HL-60 (cell line): ENCODE measurements at regions not wholly inside any gene's neighbourhood (a gene's known extent, or its start where the extent isn't known, plus 50 kb on each side); places are given as distances from the start of the nearest gene placed in this dataset.

ENCODE experiments used
- DNase-seq, 2 experiments: peaks; one replicate each; pipeline ENCODE4 v3.0.0-alpha.2; 2010 to 2020; ENCODE audit warnings: low read depth in 1 of 2, low spot score in 1 of 2
- H3K27ac ChIP-seq: fragments of 250-450 bp; sonication (Bioruptor Pico); replicated peaks from 2 replicates; pipeline ENCODE4 v1.5.1; 2020; ENCODE audit warnings: mild to moderate bottlenecking, moderate library complexity
- H3K27me3 ChIP-seq: fragments of 250-450 bp; sonication (Bioruptor Pico); 2 replicates; pipeline ENCODE4 v1.5.1; 2021; ENCODE audit warnings: mild to moderate bottlenecking, moderate library complexity; ENCODE audit not compliant: insufficient read depth, poor library complexity, severe bottlenecking
- H3K4me3 ChIP-seq: replicated peaks from 2 replicates; pipeline ENCODE4 v1.5.1; 2011; ENCODE audit warnings: mild to moderate bottlenecking, control low read depth, low read length; ENCODE audit not compliant: insufficient read depth
- CTCF ChIP-seq: IDR thresholded peaks from one replicate; pipeline ENCODE4 v1.5.1; 2011; ENCODE audit warnings: low read length, control low read depth, inconsistent platforms; ENCODE audit not compliant: insufficient read depth
- GABPA ChIP-seq: IDR thresholded peaks from 2 replicates; pipeline ENCODE4 v1.6.1; 2012; ENCODE audit warnings: low read depth
- POLR2AphosphoS5 ChIP-seq: IDR thresholded peaks from 2 replicates; pipeline ENCODE4 v1.6.1; 2012; ENCODE audit warnings: low read depth
- REST ChIP-seq: IDR thresholded peaks from 2 replicates; pipeline ENCODE4 v1.6.1; 2012; ENCODE audit warnings: low read depth; ENCODE audit not compliant: insufficient replicate concordance
- SPI1 ChIP-seq: IDR thresholded peaks from 2 replicates; pipeline ENCODE4 v1.6.1; 2012; ENCODE audit warnings: low read depth, mild to moderate bottlenecking, borderline replicate concordance

GRCh38 chr1:223036479-223036845 lies 106.6 kb downstream of the TLR5 start:
- TF ChIP-seq POLR2AphosphoS5 (no peak), GABPA (no peak), SPI1 (no peak), REST (no peak)
- DNase-seq, result no peak
- Histone ChIP-seq H3K27me3 (no peaks in the 10 kb centered on the region), H3K27ac (no peak overlapping the region), H3K4me3 (no peak overlapping the region)

- no peak for DNase-seq
- TF ChIP-seq SPI1 (no peak), CTCF (no peak), GABPA (no peak), REST (no peak), POLR2AphosphoS5 (no peak)
- Histone ChIP-seq H3K4me3 (no peak overlapping the region), H3K27ac (no peak overlapping the region), H3K27me3 (no peaks in the 10 kb centered on the region)
Observed at GRCh38 chr1:223037845-223038244, 105.2 kb downstream of the TLR5 start.

- Histone ChIP-seq H3K27me3 (no peaks in the 10 kb centered on the region), H3K4me3 (no peak overlapping the region), H3K27ac (no peak overlapping the region)
- TF ChIP-seq GABPA (no peak), POLR2AphosphoS5 (no peak), CTCF (no peak), REST (no peak), SPI1 (no peak)
- DNase-seq, result no peak
Observed at GRCh38 chr1:223038288-223039006, 104.6 kb downstream of the TLR5 start.
